GM19463 (cell line): ENCODE measurements at regions not wholly inside any gene's neighbourhood (a gene's known extent, or its start where the extent isn't known, plus 50 kb on each side); places are given as distances from the start of the nearest gene placed in this dataset.
A peak's percentile ranks its signal among the peaks of the same experiment; 100 is the strongest.

Source experiments
- ATAC-seq: cut with Tn5 transposase; IDR thresholded peaks from one replicate; pipeline ENCODE4 v1.9.1; 2021; ENCODE audit warnings: mild to moderate bottlenecking, moderate library complexity; ENCODE audit not compliant: unreplicated experiment

- no peak for ATAC-seq
Measured at GRCh38 chr18:57202881-57203280, 56.0 kb downstream of the BOD1L2 start.

GRCh38 chr18:57205641-57206040, 58.8 kb downstream of the BOD1L2 start:
- ATAC-seq, result no peak

GRCh38 chr18:57207124-57207916, 60.4 kb downstream of the BOD1L2 start:
- ATAC-seq, result no peak

- no peak for ATAC-seq
Measured at GRCh38 chr18:57208047-57208446, 61.2 kb downstream of the BOD1L2 start.

DNA sequence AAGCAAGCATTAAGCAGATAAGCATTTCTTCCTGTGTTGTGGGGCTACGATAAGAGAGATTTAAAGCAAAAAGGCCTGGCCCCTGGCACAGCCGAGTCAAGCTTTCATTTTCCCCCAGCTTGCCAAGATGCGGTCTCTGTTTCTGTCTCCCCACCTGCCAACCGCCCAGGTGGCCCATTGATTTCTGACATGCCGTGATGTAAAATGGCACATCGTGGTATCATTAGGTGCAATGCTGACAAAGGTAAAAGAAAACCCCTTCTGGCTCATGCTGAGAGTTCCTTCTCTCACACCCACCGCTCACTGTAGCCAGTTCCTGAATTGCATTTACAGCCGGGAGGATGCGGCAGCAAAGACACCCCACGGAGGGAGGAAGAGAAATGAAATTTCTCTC, 62.8 kb downstream of the BOD1L2 start:
- ATAC-seq, result peak; percentile 51

- ATAC-seq, result peak; percentile 38
Measured at GRCh38 chr18:57210107-57210715, 63.3 kb downstream of the BOD1L2 start.

- ATAC-seq, result no peak
Measured at GRCh38 chr18:57210716-57211411, 64.0 kb downstream of the BOD1L2 start.

GRCh38 chr18:57211412-57211750, 64.5 kb downstream of the BOD1L2 start:
- no peak for ATAC-seq

DNA sequence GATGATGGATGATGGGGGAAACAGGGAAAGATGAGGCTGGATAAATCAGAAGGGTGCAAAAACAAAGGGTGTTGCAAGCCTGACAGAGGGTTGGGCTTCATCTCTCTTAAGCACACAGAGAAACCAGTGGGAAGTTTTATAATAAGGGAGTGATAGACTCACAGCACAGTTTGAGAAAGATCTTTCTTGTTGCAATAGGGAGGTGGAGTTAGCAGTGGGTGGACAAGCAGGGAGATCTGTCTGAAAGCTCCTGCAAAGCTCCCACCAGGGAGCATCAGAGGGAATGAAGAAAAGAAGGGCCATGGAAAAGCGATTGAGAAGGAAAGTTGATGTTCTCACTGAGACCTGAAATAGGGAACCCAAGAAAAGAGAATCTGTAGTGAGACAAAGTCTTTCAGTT, 64.9 kb downstream of the BOD1L2 start:
- ATAC-seq, result no peak

DNA sequence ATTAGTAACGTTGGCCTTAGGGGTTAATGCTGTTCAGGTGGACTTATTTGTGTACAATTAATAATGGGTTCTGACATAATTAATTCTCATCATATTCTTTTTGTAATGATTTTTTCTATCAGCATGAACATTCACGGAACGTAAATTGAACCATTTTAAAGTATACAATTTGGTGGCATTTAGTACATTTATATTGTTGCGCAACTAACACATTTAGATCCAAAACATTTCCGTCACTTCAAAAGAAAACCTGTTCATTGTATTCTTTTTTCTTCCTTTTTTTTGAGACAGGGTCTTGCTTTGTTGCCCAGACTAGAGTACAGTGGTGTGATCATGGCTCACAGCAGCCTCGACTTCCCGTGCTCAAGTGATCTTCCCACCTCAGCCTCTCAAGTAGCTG, 65.8 kb downstream of the BOD1L2 start:
- no peak for ATAC-seq

DNA sequence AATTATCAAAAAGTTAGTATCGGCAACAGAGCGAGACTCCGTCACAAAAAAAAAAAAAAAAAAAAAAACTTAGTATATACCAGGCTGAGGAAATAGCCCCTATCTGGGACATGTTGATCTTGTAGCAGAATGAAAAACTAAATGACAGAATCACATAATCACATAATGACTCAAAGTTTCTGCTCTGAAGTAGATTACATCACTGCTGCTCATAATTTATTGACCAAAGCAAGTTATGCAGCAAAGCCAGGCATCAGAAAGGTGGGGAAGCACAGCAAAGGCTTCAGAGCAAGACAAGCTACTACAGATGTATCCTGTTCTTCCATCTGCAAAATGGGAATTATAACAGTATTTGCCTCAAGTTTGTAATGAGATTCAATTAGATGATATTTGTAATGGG, 68.1 kb downstream of the BOD1L2 start:
- no peak for ATAC-seq

GRCh38 chr18:57218281-57218680, 71.4 kb downstream of the BOD1L2 start:
- ATAC-seq, result no peak

DNA sequence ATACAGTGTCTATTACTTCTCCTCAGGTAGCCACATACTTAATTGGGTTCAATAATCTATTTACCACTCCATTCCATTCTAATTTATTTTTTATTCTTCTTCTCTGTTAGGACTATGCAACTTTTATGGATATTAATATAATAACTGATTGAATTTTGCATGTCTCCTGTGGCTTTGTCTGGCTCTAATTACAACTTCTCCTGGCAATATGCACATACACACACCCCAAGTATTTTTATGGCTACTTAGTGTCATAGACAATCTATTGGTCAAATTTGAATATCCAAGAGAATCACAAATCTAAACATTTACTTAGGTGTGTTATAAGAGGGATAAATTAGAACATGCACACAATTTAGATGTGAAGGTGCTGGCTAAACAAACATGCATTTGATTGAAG, 73.1 kb downstream of the BOD1L2 start:
- no peak for ATAC-seq

DNA sequence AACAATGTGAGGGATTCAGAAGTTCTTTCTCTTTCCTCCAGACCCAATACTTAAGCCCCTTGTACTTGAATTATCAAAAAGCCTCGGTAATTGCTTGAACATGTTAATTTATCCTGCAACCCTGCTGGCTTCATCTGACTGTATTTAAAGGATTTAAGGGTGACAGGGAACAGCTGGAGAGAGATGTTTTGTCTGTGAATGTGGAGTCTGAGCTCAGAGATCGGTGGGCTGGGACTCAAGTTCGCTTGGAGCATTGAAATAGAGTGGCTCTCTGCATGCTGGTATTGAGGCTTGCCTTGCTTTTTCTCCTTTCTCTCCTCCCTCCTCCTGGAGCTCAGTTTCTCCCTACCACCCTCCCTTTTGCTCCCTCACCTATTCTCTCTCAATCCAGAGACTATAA, 73.6 kb downstream of the BOD1L2 start:
- ATAC-seq, result no peak

GRCh38 chr18:57220930-57221483, 74.1 kb downstream of the BOD1L2 start:
- ATAC-seq, result no peak

DNA sequence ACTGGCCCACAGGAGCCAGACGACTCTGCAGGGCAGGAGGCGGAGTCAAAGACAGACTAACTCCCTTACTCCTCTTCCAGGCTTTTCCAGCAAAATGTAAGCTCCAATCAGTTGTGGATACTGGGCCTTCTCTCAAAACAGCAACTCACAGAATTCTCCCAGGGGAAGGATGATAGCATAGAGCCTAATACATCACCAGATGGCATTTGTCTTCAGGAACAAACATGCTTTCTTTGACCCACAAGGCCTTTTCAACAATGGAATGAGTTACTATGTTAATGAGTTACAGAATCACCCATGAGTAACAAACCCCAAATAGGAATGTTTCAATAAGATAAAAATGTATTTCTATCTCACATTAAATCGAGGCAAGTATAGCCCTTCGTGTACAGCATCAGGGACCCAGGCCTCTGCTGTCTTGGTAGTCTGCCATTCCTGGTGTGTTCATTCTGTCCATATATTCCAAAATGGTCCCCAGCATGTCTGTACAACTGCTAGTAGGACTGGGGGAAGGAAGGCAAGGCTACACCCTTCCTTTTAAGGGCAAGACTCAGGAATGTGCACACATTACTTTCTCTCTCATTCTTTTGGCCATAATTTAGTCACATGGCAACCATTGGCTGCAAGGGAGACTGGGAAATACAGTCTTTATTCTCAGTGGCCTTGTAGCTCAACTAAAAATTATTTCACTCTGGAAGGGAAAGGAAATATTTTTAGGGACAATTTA, 76.4 kb downstream of the BOD1L2 start:
- no peak for ATAC-seq

- ATAC-seq, result no peak
Measured at GRCh38 chr18:57230861-57231585, 84.1 kb downstream of the BOD1L2 start.

- ATAC-seq, result no peak
Measured at GRCh38 chr18:57231864-57232263, 85.0 kb downstream of the BOD1L2 start.

DNA sequence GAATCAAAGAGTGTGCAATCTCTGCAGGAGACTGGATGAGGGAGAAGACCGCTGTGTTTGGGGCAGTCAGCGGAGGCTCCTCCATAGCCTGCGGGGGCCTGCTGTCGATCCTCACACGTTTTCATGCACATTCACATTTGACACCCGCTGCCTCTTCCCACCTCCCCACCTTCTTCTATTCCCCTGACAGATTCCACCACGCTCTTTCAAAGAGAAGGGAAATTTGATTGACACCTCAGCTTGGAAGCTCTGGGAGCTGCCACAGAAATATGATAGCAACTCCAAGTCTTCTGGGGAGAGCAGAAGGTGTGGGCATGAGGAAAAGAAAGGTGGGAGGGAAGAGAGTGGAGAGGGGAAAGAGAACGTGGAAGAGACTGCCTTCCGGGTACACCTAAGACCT, 87.5 kb downstream of the BOD1L2 start:
- ATAC-seq, result no peak

- no peak for ATAC-seq
Measured at GRCh38 chr18:57241869-57242268, 95.0 kb downstream of the BOD1L2 start.

GRCh38 chr18:57242285-57242684, 95.4 kb downstream of the BOD1L2 start:
- no peak for ATAC-seq
